ENCODE measurements at regions not wholly inside any gene's neighbourhood (a gene's known extent, or its start where the extent isn't known, plus 50 kb on each side); places are given as distances from the start of the nearest gene placed in this dataset.
"Not testable (repeated sequence)": the region's sequence is repeated elsewhere in the genome, so short reads cannot be mapped to it uniquely, and the experiment has no call there.

DNA sequence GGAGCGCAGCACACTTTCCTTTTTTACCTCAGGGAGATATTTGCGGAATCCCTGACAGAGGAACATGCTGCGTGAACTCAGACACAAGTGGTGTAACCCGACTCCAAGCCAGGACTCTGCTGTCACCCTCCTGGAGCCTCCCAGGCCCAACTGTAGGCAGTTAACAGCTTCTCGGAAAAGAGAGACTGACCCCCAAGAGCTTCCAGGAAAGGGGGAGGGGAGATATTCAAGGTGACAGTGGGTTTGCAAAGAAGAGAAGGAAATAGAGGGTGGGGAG, 103.1 kb upstream of the NBPF26 start:
- H3K9me3 ChIP-seq; DNase-seq; H3K36me3 ChIP-seq; H3K4me1 ChIP-seq; H3K4me3 ChIP-seq (ENCODE audit: low read depth, low read length); H3K27me3 ChIP-seq: not testable (repeated sequence)

DNA sequence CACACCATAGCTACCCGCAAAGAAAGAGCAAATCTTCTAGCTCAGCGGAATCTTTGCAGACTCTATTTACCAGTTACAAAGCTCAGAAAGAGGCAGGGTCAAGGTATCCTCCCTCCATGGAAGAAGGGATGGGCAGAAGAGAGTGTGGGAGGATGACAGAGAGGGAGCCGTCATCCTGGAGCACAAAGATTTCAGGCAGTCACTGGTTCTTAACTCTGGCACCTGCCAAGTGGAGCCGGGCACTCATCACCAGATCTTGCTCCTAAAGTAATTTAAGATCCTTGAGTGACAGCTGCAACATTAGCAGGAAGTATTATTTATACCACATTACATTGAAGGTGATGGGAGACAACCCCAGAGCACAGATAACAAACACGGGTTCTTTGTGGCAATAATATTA, 102.5 kb upstream of the NBPF26 start:
- H3K27me3 ChIP-seq; H3K9me3 ChIP-seq; DNase-seq; H3K36me3 ChIP-seq; H3K4me1 ChIP-seq; H3K4me3 ChIP-seq (ENCODE audit: low read depth, low read length): not testable (repeated sequence)

DNA sequence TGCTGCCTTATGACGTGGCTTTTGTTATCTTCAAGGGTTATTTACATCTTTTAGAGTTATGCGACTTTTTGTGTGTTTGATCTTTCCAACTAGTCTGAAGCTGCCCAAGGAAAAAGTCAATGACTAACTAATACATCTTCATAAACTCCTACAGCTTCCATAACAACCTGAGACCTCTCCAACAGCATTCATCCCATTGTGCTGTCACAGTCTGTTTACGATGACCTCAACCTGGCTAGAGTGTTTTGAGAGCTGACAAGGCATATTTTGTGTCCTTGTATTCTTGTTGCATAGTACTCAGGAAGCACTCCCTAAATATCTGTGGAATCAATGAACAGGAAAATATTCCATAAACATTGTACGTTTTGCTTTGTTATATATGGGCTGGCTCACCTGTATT, 100.2 kb upstream of the NBPF26 start:
- not testable (repeated sequence) for H3K4me3 ChIP-seq (ENCODE audit: low read depth, low read length); DNase-seq

DNA sequence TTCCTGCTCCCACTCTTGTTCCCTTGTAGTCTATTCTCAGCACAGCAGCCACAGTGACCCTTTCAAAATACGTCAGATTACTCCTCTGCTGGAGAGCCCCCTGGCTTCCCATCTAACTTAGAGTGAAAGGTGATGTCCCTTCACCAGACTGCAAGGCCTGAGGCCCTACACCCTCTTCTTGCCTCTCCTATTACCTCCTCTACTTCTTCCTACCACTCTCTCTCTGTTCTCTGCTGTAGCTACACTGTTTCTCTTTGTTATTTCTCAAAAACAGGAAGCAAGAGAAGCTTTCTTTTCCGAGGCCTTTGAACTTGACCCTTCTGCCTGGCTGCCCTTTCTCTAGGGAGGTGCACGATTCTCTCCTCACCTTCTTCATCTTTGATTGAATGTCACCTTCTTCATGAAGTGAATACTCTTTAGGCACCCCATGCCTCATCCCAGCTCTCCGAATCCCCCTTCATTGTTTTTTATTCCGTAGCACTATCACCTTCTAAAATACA, 99.1 kb upstream of the NBPF26 start:
- not testable (repeated sequence) for H3K9me3 ChIP-seq; H3K27me3 ChIP-seq; H3K4me3 ChIP-seq (ENCODE audit: low read depth, low read length); H3K4me1 ChIP-seq; DNase-seq; H3K36me3 ChIP-seq

More for the DNA sequence above, 100.2 kb upstream of the NBPF26 start:
- not testable (repeated sequence) for H3K36me3 ChIP-seq, H3K4me1 ChIP-seq, H3K9me3 ChIP-seq, H3K27me3 ChIP-seq

DNA sequence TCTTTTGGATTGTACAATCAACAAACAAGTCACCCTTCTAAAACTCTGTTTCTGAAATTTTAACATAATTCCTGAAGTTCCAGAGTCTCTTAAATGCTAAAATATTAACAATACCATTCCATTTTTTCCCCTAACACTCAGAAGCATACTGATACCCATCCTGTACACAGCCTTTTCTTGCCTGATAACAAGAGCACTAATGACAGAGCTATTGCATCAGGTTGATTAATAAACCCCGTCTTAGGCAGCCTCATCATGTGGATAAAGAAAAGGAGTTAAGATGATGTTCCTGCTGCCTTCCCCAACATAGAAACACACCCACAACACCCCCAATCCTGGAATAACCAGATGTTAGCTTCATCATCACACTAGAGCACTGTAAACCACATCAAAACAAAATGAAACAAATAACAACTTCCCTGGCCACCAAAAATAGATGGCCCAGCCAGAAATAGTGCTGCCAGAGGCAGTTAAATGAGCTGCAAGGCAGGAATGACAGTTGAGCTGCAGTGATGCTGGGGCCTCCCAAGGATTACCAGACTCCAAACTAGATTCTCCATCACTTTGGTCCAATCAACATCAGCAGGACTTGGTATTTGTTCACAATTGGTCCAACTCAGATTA, 93.8 kb upstream of the NBPF26 start:
- not testable (repeated sequence) for H3K36me3 ChIP-seq; H3K27me3 ChIP-seq; H3K9me3 ChIP-seq; DNase-seq; H3K4me1 ChIP-seq; H3K4me3 ChIP-seq (ENCODE audit: low read depth, low read length)

DNA sequence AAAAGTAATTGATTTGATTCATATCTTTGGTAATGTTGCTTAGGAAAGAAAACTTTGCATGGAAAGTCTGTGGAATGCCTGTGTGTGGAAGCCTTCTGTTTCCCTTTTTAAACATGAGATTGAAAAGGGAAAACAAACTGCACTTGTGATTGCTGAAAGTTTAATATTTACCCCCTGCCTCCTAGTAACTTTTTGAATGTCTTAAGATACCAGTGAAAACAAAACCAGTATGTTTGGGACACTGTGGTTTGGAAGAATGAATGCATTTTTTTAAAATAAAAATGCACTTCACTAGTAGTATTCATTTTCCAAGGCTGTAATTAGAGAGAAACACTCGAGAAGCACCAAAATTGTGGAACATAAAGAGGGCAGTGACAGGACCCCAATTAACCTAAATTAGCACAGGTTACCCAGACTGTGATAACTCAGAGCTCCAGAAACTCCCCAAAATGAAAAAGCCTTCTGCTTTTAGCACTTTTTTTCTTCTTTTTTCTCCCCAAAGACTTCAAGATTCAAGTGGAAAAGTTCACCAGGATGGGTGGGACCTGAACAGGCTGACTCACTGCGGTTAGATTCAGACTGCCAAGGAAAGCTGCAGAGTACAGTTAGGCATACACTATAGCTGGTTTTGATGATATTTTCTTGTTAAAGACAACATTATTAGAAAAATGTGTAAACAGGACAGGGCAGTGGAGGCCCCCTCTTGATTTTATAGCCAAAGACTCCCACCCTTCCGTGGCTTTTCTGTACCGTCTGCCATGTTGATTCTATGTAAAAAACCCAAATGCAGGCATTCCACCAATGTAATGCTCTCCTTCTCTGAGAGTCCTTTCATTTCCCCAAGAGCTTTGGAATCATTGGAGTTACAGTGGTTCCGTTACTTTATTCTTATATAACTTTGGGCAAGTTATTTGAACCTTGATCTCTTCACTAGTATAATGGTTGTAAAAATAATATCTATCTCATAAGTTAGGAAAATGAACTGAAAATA, 88.6 kb upstream of the NBPF26 start:
- H3K27me3 ChIP-seq; H3K4me1 ChIP-seq; H3K4me3 ChIP-seq (ENCODE audit: low read depth, low read length); DNase-seq; H3K9me3 ChIP-seq; H3K36me3 ChIP-seq: not testable (repeated sequence)

DNA sequence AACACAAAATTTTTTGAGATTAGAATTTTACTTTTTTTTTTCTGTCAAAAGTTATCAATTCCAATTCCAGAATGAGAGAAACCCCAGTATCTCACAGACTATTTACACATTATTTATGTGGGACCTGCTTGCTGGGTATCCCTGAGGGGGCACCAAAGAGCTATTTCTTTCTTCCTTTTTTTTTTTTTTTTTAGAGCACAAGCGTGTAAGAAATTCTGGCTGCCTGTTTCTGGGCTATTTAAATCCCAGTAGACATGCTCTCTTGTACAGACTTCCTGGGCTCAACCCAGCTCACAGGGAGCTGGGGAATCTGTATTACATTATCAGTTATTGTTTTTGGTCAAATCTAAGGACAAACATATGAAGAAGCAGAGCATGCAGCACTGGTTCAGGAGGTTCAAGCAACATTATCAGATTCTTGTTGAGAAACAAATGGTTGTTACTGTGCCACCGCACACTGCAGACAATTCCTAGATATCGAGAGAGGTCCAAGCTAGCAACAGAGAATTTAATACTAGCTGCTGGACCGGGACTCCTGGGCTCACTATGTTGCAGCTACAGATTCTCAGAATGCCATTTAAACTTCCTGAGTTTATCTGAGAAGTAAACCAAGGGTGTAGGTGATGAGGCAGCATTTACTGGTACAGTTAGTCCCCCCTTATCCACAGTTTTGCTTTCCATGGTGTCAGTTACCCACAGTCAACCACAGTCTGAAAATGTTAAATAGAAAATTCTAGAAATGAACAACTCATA, 83.3 kb upstream of the NBPF26 start:
- not testable (repeated sequence) for H3K36me3 ChIP-seq; H3K27me3 ChIP-seq; DNase-seq; H3K4me1 ChIP-seq; H3K4me3 ChIP-seq (ENCODE audit: low read depth, low read length); H3K9me3 ChIP-seq

DNA sequence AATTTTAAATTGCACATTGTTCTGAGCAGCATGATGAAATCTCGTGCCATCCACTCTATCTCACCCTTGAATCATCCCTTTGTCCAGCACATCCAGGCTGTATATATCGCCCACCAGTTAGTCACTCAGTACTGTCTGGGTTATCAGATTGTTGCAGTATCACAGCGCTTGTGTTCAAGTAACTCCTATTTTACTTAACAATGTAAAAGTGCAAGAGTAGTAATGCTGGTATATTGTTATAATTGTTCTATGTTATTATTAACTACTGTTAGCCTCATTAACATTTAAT, 82.8 kb upstream of the NBPF26 start:
- H3K9me3 ChIP-seq; H3K4me1 ChIP-seq; H3K27me3 ChIP-seq; H3K36me3 ChIP-seq; DNase-seq; H3K4me3 ChIP-seq (ENCODE audit: low read depth, low read length): not testable (repeated sequence)

DNA sequence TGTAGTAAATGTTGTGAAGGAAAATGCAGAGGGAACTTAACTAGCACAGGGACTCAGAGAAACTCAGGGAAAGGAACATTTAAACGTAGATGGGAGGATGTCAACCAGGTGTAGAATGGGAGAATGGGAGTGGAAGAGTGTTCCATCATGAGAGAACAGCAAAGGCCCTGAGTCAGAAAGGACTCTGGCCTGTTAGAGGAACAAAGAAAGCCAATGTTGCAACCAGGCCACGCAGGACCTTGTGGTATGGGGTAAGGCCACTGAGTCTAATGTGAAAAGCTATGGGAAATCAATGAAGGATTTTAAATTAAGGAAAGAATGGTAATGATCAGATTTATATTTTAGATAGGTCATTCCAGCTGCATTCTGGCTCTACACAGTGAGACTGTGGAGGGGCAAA, 76.6 kb upstream of the NBPF26 start:
- DNase-seq; H3K36me3 ChIP-seq; H3K27me3 ChIP-seq; H3K4me1 ChIP-seq; H3K9me3 ChIP-seq; H3K4me3 ChIP-seq (ENCODE audit: low read depth, low read length): not testable (repeated sequence)

DNA sequence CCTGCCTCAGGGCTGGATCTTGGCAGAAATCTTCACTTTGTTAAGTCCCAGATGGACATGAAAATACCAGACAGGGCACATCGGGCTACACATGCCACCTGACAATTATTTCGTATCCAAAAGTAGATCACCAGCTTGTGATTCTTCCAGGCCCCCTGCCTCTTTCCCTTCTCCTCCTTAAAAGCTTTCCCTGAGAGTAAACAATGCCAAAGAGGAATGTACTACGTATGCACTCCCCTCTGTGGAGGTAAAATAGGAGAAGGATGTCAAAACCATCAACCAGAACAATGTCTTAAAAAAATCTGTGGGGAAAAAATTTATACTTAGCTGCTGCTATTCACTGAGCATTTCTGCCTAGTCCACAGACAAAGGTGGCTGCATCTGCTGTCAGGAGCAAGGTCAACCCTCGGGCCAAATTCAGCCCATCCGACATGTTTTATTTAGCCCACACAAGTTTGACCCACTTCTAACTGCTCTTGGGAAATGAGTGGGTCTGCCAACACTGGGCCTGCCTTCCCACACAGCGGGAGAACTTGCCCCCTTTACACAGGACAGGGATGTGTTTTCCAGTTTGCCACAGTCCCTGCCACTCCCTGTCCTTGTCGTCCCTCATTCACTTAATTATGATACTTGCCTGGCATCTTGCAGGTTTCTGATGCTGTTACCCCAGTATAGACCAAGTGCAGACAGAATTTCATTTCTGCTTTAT, 74.7 kb upstream of the NBPF26 start:
- not testable (repeated sequence) for DNase-seq; H3K36me3 ChIP-seq; H3K4me3 ChIP-seq (ENCODE audit: low read depth, low read length); H3K4me1 ChIP-seq; H3K27me3 ChIP-seq; H3K9me3 ChIP-seq

DNA sequence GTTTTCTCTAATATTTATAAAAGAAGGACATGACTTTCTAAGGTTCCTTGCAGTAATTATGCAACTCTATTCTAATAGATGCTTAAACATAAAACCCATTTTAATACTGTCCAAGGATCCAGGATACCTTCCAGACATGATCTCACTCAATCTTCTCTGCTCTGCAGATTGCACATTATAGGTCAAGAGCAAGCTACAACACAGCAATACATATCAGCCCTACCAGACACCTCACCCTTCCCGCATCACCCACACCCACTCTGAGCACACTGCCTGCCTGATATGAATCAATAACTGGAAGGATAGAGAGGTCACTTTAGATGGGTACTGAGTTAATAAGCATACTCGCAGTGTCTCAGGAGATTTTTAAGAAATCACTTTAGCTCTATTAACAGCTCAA, 74.0 kb upstream of the NBPF26 start:
- H3K36me3 ChIP-seq, H3K27me3 ChIP-seq, H3K4me1 ChIP-seq: not testable (repeated sequence)

DNA sequence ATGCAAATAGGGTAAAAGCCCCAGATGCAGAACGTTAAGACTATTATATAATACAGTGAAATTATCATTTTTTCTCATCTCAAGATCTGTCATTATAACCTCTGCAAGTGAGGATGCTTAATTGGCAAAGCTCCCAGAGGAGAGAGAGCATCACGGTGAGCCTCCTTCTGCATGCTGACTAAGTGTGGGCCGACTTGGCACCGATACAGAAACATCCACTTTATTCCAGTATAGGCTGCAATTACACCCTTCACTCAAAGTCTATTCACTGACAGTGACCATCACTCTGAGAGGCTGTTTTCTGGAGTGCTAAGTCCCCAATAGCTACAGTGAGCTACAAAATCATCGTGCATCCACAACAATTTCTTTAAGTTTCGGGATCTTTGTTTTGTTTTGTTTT, 69.6 kb upstream of the NBPF26 start:
- not testable (repeated sequence) for H3K36me3 ChIP-seq; H3K27me3 ChIP-seq; H3K4me1 ChIP-seq; DNase-seq; H3K9me3 ChIP-seq; H3K4me3 ChIP-seq (ENCODE audit: low read depth, low read length)

More for the DNA sequence above, 74.0 kb upstream of the NBPF26 start:
- not testable (repeated sequence) for H3K9me3 ChIP-seq; DNase-seq; H3K4me3 ChIP-seq (ENCODE audit: low read depth, low read length)

DNA sequence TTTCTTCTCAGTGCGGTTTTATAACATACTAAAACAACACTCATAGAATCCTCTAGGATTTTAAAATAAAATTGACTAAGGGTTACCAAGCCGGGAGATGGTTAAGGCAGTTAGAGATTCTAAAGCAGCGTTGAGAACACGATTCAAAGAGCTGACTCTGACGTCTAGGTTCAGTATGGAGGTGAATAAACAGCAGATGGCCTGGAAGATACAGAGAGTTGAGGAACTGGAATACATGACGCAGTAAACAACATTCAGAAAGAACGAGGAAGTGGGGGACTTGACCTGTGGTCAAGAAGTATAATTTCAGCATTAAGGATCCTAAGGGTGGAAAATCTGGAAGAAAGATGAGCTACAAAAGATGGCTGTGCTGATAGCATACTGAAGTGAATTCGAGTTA, 68.4 kb upstream of the NBPF26 start:
- H3K36me3 ChIP-seq; H3K27me3 ChIP-seq; H3K9me3 ChIP-seq; H3K4me3 ChIP-seq (ENCODE audit: low read depth, low read length); H3K4me1 ChIP-seq; DNase-seq: not testable (repeated sequence)

DNA sequence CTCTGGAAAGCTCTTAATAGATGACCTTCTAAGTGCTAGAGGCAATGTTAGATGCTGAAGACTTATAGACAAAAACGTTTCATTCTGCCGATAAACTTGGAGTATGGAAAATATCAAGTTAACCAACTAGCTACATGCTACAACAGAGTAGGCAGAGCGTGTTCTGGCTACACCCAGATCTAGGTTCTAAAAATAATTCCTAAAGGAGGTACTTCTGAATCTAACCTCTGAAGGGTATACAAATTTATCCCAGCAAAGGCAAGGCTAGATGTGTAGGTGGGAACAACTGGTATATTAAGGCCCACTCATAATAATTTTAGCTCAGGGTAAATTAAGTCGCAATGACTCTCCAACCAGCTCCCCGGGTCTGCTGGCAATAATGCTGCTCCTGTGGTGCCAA, 67.6 kb upstream of the NBPF26 start:
- H3K27me3 ChIP-seq; H3K4me3 ChIP-seq (ENCODE audit: low read depth, low read length); H3K4me1 ChIP-seq; H3K36me3 ChIP-seq; DNase-seq; H3K9me3 ChIP-seq: not testable (repeated sequence)

DNA sequence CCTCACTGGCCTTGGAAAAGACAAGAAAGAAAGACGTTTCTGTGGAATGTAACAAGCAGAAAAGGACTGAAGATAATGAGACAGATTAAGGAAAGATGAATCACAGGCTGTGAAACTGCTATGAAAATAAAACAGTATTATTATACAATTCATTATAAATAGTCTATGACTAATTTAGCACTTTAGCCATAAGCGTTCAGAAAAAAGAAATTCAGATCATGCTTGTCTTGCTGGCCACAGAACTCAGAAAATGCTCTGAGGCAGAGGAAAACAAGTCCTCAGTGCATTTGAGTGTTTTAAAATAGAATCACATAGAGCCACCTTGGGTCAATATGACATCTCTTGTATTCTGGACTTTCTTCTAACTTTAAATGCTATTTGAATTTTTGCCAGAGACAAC, 65.9 kb upstream of the NBPF26 start:
- H3K9me3 ChIP-seq; H3K4me3 ChIP-seq (ENCODE audit: low read depth, low read length); H3K27me3 ChIP-seq; H3K4me1 ChIP-seq; H3K36me3 ChIP-seq; DNase-seq: not testable (repeated sequence)

DNA sequence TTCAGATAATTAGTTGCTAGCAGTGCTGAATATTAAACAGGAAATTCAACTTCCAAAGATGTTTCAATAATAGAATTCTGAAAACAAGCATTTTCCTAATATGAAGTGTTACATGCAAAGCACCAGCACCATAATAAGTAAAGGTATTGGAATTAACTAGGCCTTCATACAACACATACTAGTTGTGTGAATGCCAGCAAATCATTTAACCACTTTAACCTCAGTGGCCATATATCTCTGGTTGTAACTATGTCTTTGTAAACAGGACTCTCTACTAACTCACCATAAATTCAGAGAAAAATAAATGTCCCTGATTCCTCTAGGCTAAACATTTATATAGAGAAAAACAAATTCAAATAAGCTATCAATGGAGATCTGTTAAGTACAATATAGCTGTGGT, 65.1 kb upstream of the NBPF26 start:
- not testable (repeated sequence) for DNase-seq

More for the DNA sequence above, 65.1 kb upstream of the NBPF26 start:
- not testable (repeated sequence) for H3K4me1 ChIP-seq; H3K36me3 ChIP-seq; H3K27me3 ChIP-seq; H3K9me3 ChIP-seq; H3K4me3 ChIP-seq (ENCODE audit: low read depth, low read length)

All from BE2C (cell line).